GM03348 (cell line): ENCODE measurements at regions not wholly inside any gene's neighbourhood (a gene's known extent, or its start where the extent isn't known, plus 50 kb on each side); places are given as distances from the start of the nearest gene placed in this dataset.

Source experiments
- DNase-seq: peaks from one replicate; pipeline ENCODE4 v3.0.0; 2012; ENCODE audit warnings: low spot score

DNA sequence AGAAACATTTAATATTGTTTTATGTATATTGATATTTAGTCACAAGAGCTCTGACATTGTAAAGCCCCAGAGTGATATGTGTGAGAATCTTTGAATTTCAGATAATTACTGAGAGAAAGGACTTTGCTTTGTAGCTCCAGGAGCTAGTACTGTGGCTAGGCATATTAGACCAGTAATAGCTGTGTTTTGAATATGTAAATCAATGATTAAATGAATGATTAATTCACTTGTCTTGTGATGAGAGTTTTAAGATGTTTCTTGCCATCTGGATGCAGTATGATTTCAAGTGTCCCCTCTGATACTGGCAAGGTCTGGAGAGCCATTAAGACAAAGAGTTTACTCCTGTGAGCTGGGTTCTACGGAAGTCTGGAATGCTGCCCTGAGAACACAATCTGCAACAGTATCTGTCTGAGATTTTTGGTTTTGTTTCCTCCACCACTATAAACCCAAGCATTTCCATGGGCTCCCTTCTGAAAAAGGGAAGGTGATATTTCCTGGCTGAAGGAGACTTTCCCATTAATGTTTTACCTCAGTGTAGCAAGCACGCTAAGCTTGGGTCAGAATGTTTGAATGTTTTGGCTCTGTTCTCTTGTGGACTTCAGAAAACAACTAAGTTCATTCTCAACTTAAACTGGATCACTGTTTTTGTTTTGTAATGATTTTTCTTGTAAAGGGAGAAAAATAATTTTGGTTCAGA lies 61.3 kb upstream of the BICC1 start:
- peak; percentile 5 for DNase-seq

DNA sequence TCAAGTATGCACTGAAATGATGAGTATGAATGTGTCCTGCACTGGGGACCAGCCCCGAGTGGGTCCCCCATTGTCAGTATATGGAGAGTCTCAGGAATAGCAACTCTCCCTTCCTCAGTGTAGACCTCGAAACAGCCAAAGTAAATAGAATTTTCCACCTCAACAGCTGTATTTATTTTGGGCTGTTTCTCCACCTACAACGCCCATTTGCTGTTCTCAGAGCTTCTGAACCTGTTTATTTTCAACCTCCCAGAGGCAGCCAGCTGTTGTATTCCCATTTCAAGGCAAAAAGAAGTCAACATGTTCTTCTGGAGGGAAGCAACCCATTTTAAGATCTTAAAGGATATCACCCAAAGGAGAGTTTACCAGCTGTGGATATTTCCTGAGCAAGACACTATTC lies 59.6 kb upstream of the BICC1 start:
- DNase-seq: no peak

DNA sequence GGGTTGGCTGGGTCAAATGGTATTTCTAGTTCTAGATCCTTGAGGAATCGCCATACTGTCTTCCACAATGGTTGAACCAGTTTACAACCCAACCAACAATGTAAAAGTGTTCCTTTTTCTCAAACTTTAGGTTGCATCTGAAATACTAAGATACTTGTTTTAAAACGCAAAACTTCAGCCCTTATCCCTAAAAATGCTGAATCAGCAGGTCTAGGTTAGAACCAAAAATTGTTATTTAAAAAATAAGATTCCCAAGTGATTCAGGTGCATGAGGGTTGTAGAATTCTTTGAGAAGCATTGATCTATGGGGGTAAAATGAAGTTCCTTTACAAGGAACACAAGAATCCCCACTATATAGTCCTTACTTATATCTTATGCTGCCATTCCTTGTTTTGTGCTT lies 56.5 kb upstream of the BICC1 start:
- no peak for DNase-seq

DNA sequence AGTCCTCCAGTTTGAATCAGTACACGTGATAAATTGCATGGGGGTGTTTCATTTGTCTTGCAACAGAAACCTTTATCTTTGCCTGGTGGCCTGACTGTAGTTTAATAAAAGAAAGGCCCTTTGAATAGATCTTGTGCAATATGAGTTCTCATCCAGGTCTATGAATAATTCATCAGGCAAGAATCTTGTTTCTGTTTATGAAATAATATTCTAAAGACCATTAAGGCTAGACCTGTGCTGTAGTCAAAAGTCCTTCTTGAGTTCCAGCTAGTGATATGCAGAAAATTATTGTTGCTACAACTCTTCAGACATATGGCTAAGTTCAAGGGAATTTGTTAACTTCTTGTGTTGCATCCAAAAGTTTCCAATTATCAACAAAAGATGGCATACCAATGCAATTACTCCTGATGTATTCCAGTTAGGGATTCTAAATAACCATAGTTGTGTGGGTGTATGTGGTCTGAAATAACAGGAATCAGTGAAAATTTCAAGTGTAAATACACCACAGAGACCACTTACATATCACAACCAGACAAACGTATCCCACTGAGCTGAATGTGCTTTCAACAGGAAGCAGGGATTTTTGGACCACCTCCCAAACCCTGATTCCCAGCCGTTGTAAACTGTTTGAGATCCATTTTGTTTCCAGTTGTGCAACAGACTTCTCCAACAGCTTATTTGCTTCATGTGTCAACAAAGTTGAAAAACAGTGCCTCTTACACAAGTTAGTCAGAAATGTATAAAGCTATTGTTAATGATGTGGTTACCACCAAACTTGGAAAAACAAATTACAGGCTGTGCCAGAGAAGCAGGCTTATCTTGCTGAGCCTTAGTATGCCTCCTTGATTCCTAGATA lies 54.7 kb upstream of the BICC1 start:
- DNase-seq: peak; percentile 68

DNA sequence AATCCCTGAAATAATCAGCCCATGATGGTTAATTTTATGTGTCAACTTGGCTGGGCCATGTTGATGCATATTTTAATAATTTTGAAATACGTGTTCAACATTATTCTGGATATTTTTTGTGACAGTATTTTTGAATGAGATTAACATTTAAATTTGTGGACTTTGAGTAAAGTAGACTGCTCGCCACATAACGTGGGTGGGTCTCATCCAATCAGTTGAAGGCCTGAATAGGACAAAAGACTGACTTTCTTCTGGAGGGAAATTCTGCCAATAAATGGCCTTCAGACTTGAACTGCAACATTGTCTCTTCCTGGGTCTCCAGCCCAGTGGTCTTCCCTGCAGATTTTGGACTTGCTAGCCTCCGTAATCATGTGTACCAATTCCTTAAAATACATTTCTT lies 53.6 kb upstream of the BICC1 start:
- no peak for DNase-seq

DNA sequence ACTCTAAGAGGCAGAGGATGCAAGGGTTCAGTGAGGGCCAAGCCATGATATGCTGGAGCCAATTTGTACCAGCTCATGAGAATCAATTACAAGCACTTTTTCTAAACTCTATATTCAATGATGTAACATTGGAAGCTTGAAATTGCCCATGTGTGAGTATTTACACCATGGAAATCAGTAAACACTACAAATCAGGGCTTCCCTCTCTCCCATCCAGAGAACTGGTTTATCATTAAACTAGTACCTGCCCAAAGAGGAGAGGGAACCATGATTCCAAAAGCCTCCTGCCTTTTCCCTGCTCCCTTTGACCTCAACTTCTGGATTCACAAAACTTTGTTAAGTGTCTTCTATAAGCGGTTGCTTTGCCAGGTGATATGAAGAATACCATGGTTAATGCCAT lies 52.5 kb upstream of the BICC1 start:
- no peak for DNase-seq

DNA sequence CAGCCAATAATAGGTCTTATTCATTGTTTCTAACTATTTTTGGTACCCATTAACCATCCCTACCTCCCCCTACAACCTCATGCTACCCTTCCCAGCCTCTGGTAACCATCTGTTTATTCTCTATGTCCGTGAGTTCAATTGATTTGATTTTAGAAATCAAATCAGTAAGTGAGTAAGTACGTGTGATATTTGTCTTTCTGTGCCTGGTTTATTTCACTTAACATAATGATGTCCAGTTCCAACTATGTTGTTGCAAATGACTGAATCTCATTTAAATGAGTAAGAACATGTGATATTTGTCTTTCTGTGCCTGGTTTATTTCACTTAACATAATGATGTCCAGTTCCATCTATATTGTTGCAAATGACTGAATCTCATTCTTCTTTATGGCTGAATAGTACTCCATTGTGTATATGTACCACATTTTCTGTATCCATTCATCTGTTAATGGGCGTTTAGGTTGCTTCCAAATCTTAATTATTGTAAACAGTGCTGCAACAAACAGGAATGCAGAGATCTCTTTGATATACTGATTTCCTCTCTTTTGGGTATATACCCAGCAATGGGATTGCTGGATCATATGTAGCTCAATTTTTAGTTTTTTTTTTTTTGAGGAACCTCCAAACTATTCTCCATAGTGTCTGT lies 49.7 kb upstream of the BICC1 start:
- no peak for DNase-seq
